OCI-LY3 (cell line): ENCODE measurements at regions not wholly inside any gene's neighbourhood (a gene's known extent, or its start where the extent isn't known, plus 50 kb on each side); places are given as distances from the start of the nearest gene placed in this dataset.

Source experiments
- H2AFZ ChIP-seq: fragments of 200-600, 300-600 bp; shearing (Covaris generic); 2 replicates; pipeline ENCODE4 v1.6.0; 2014; ENCODE audit warnings: antibody characterized with exemption, low read depth, low read length
- H3K27ac ChIP-seq: fragments of 200-600, 300-600 bp; sonication (generic); 2 replicates; pipeline ENCODE4 v1.5.1; 2014; ENCODE audit warnings: mild to moderate bottlenecking, low read length, moderate library complexity, mixed read lengths
- H3K27me3 ChIP-seq: fragments of 200-600, 300-600 bp; sonication (generic); 2 replicates; pipeline ENCODE4 v1.6.1; 2014; ENCODE audit warnings: low read depth, low read length, mixed read lengths
- H3K36me3 ChIP-seq: fragments of 200-600, 300-600 bp; sonication (generic); replicated peaks from 2 replicates; pipeline ENCODE3; 2014; ENCODE audit warnings: low read depth, low read length, mixed read lengths
- H3K4me1 ChIP-seq: fragments of 300-600, 200-600 bp; sonication (generic); 2 replicates; pipeline ENCODE4 v1.6.1; 2014; ENCODE audit warnings: low read length, mixed read lengths
- H3K4me2 ChIP-seq: fragments of 200-600, 300-600 bp; sonication (generic); 2 replicates; pipeline ENCODE4 v1.6.1; 2014; ENCODE audit warnings: low read length, mixed read lengths
- H3K4me3 ChIP-seq: fragments of 300-600, 200-600 bp; sonication (generic); 2 replicates; pipeline ENCODE4 v1.5.1; 2014; ENCODE audit warnings: antibody characterized with exemption, mild to moderate bottlenecking, low read length, moderate library complexity
- H3K79me2 ChIP-seq: fragments of 300-600, 200-600 bp; shearing (Covaris generic); 2 replicates; pipeline ENCODE4 v1.6.1; 2014; ENCODE audit warnings: mild to moderate bottlenecking, low read length, mixed read lengths
- H3K9ac ChIP-seq: fragments of 300-600, 200-600 bp; shearing (Covaris generic); 2 replicates; pipeline ENCODE4 v1.6.0; 2014; ENCODE audit warnings: mild to moderate bottlenecking, low read length, moderate library complexity
- H3K9me3 ChIP-seq: fragments of 200-600, 300-600 bp; shearing (Covaris generic); 2 replicates; pipeline ENCODE4 v1.6.1; 2014; ENCODE audit warnings: low read length, mixed read lengths; ENCODE audit not compliant: insufficient read depth
- H4K20me1 ChIP-seq: fragments of 200-600, 300-600 bp; sonication (generic); 2 replicates; pipeline ENCODE4 v1.6.1; 2016; ENCODE audit warnings: low read length, mixed read lengths; ENCODE audit not compliant: insufficient read depth
- CTCF ChIP-seq: fragments of 200-600, 300-600 bp; sonication (generic); IDR thresholded peaks from 2 replicates; pipeline ENCODE4 v1.5.1; 2014; ENCODE audit warnings: antibody characterized with exemption, low read length, low read depth
- EZH2phosphoT487 ChIP-seq: fragments of 200-600 bp; shearing (Covaris generic); IDR thresholded peaks from 2 replicates; pipeline ENCODE4 v1.6.1; 2018; ENCODE audit warnings: antibody characterized with exemption, mixed run types, low read depth

GRCh38 chr3:147002721-147003120 is 397.6 kb upstream of the PLSCR5 start:
- Histone ChIP-seq H3K4me3 (no peak overlapping the region), H2AFZ (no peak overlapping the region), H3K36me3 (no peaks in the 10 kb centered on the region), H3K4me1 (no peaks in the 10 kb centered on the region), H3K79me2 (no peaks in the 10 kb centered on the region), H3K9ac (no peak overlapping the region), H3K27ac (no peak overlapping the region), H3K27me3 (no peaks in the 10 kb centered on the region), H3K4me2 (no peak overlapping the region), H3K9me3 (no peaks in the 10 kb centered on the region), H4K20me1 (no peaks in the 10 kb centered on the region)
- TF ChIP-seq EZH2phosphoT487: no peak
- no peak for TF ChIP-seq CTCF

GRCh38 chr3:147000274-147000673 is 395.1 kb upstream of the PLSCR5 start:
- H3K79me2 ChIP-seq: no peaks in the 10 kb centered on the region
- no peak overlapping the region for H3K4me3 ChIP-seq
- no peaks in the 10 kb centered on the region for H3K27me3 ChIP-seq
- no peaks in the 10 kb centered on the region for H3K9me3 ChIP-seq
- H3K27ac ChIP-seq: no peak overlapping the region
- H3K4me2 ChIP-seq: no peak overlapping the region
- H3K4me1 ChIP-seq: no peaks in the 10 kb centered on the region
- no peaks in the 10 kb centered on the region for H3K36me3 ChIP-seq
- no peak overlapping the region for H2AFZ ChIP-seq
- H3K9ac ChIP-seq: no peak overlapping the region
- no peaks in the 10 kb centered on the region for H4K20me1 ChIP-seq
- no peak for TF ChIP-seq EZH2phosphoT487
- no peak for TF ChIP-seq CTCF

GRCh38 chr3:146991907-146992306 is 386.8 kb upstream of the PLSCR5 start:
- TF ChIP-seq CTCF (no peak), EZH2phosphoT487 (no peak)
- no peaks in the 10 kb centered on the region for H4K20me1 ChIP-seq
- no peak overlapping the region for H2AFZ ChIP-seq
- no peak overlapping the region for H3K27ac ChIP-seq
- H3K4me3 ChIP-seq: no peak overlapping the region
- H3K9me3 ChIP-seq: no peaks in the 10 kb centered on the region
- no peak overlapping the region for H3K4me2 ChIP-seq
- H3K9ac ChIP-seq: no peak overlapping the region
- H3K27me3 ChIP-seq: no peaks in the 10 kb centered on the region
- H3K79me2 ChIP-seq: no peaks in the 10 kb centered on the region
- no peaks in the 10 kb centered on the region for H3K4me1 ChIP-seq
- H3K36me3 ChIP-seq: no peaks in the 10 kb centered on the region

- no peaks in the 10 kb centered on the region for H3K79me2 ChIP-seq
- no peak for TF ChIP-seq EZH2phosphoT487
- TF ChIP-seq CTCF: no peak
- H3K27ac ChIP-seq: no peak overlapping the region
- no peaks in the 10 kb centered on the region for H4K20me1 ChIP-seq
- H3K4me1 ChIP-seq: no peaks in the 10 kb centered on the region
- H2AFZ ChIP-seq: no peak overlapping the region
- no peak overlapping the region for H3K4me2 ChIP-seq
- H3K4me3 ChIP-seq: no peak overlapping the region
- H3K27me3 ChIP-seq: no peaks in the 10 kb centered on the region
- H3K9ac ChIP-seq: no peak overlapping the region
- no peaks in the 10 kb centered on the region for H3K36me3 ChIP-seq
- no peaks in the 10 kb centered on the region for H3K9me3 ChIP-seq
Measured at GRCh38 chr3:146975476-146975875, 370.3 kb upstream of the PLSCR5 start.
